Upper lobe of left lung (tissue), 6 donors: ENCODE measurements at regions not wholly inside any gene's neighbourhood (a gene's known extent, or its start where the extent isn't known, plus 50 kb on each side); places are given as distances from the start of the nearest gene placed in this dataset.

ENCODE experiments used
- ATAC-seq, 2 donors: fragments of 200-7000 bp; cut with Tn5 transposase; one replicate each; pipeline ENCODE4 v1.9.1; 2022; ENCODE audit warnings: mild to moderate bottlenecking in 2 of 2, moderate library complexity in 2 of 2; ENCODE audit not compliant: low FRiP score in 2 of 2
- DNase-seq, 2 donors: peaks; one replicate each; pipeline ENCODE4 v3.0.0-alpha.2; 2019 to 2020
- H3K27ac ChIP-seq, 4 donors: fragments of 200-600 bp; sonication (generic); one replicate each; pipeline ENCODE4 v1.5.1; 2016 to 2019
- H3K27me3 ChIP-seq, 4 donors: fragments of 200-600 bp; sonication (generic); one replicate each; pipeline ENCODE4 v1.5.1; 2017 to 2019
- H3K36me3 ChIP-seq, 4 donors: fragments of 200-600 bp; sonication (generic); one replicate each; pipeline ENCODE4 v1.5.1; 2016 to 2019
- H3K4me1 ChIP-seq, 4 donors: fragments of 200-600 bp; sonication (generic); one replicate each; pipeline ENCODE4 v1.5.1; 2018 to 2019
- H3K4me3 ChIP-seq, 4 donors: fragments of 200-600 bp; sonication (generic); one replicate each; pipeline ENCODE4 v1.5.1; 2017 to 2019; ENCODE audit warnings: mild to moderate bottlenecking in 2 of 4, moderate library complexity in 1 of 4
- H3K9me3 ChIP-seq, 4 donors: fragments of 200-600 bp; sonication (generic); one replicate each; pipeline ENCODE4 v1.5.1; 2018 to 2019
- EP300 ChIP-seq, 4 donors: sonication (generic); formaldehyde crosslinking; IDR thresholded peaks; one replicate each; pipeline ENCODE4 v1.5.1; 2017; ENCODE audit warnings: antibody characterized with exemption in 4 of 4, control low read depth in 2 of 4
- POLR2A ChIP-seq, 4 donors: fragments of 450-650 bp; IDR thresholded peaks; one replicate each; pipeline ENCODE4 v1.5.1; 2016 to 2017; ENCODE audit warnings: antibody characterized with exemption in 4 of 4, mild to moderate bottlenecking in 2 of 4
- POLR2AphosphoS5 ChIP-seq, 2 donors: sonication (generic); formaldehyde crosslinking; IDR thresholded peaks; one replicate each; pipeline ENCODE4 v1.5.1; 2017; ENCODE audit warnings: antibody characterized with exemption in 2 of 2
- WGBS, 2 donors: methylation state at CpG; one replicate each; pipeline ENCODE4 v1.1.5; 2017 to 2018; 5-methylcytosine and 5-hydroxymethylcytosine counted together
- TF ChIP-seq, protein P1 (sequence below), 6 experiments: fragments of 450-650 bp in 4 of 6; fragments of 200-600 bp in 2 of 6; sonication (generic) in 2 of 6; IDR thresholded peaks; one replicate each; pipeline ENCODE4 v1.5.1; 2016 to 2019; ENCODE audit warnings: antibody characterized with exemption in 6 of 6
- donor health status: DM: no; HTN: no; CAD: no; lungs with moderate emphysema.
- donor health status: DM: no; HTN: yes; CAD: no; lungs with severe emphysema.

DNA sequence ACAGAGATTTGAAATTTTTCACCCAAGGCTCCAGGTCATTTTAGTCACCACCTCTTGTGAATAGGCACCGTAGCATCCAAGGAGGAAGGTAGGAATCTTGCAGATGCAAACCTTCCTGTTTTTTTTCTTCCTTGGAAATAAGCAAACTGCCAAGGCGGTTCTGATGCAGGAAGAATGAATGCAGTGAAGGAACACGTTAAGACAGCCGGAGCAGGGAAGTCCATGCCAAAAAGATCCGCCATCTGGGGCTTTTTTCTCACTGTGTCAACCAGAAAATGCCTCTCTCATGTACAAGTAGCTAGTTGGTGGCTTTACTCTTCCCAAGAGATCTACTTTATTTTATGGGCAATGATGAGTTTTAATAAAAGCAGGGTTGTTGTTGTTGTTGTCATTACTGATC, 142.4 kb downstream of the ZIC5 start:
- ATAC-seq, result no peak
- 78 to 83% methylated on average over 5 of the region's 5 CpGs for WGBS, 2 donors
- no peaks in the 10 kb centered on the region for H3K4me1 ChIP-seq
- no peaks in the 10 kb centered on the region for H3K9me3 ChIP-seq
- TF ChIP-seq EP300 (IDR thresholded peaks at IDR 0.05) (no peak), POLR2A (IDR thresholded peaks at IDR 0.05) (no peak), POLR2AphosphoS5 (IDR thresholded peaks at IDR 0.05) (no peak)
- TF ChIP-seq, protein P1, sequence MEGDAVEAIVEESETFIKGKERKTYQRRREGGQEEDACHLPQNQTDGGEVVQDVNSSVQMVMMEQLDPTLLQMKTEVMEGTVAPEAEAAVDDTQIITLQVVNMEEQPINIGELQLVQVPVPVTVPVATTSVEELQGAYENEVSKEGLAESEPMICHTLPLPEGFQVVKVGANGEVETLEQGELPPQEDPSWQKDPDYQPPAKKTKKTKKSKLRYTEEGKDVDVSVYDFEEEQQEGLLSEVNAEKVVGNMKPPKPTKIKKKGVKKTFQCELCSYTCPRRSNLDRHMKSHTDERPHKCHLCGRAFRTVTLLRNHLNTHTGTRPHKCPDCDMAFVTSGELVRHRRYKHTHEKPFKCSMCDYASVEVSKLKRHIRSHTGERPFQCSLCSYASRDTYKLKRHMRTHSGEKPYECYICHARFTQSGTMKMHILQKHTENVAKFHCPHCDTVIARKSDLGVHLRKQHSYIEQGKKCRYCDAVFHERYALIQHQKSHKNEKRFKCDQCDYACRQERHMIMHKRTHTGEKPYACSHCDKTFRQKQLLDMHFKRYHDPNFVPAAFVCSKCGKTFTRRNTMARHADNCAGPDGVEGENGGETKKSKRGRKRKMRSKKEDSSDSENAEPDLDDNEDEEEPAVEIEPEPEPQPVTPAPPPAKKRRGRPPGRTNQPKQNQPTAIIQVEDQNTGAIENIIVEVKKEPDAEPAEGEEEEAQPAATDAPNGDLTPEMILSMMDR (IDR thresholded peaks at IDR 0.05), result no peak
- H3K27ac ChIP-seq, result no peak overlapping the region
- no peak overlapping the region for H3K4me3 ChIP-seq
- no peaks in the 10 kb centered on the region for H3K36me3 ChIP-seq
- no peaks in the 10 kb centered on the region for H3K27me3 ChIP-seq
- no peak for DNase-seq

DNA sequence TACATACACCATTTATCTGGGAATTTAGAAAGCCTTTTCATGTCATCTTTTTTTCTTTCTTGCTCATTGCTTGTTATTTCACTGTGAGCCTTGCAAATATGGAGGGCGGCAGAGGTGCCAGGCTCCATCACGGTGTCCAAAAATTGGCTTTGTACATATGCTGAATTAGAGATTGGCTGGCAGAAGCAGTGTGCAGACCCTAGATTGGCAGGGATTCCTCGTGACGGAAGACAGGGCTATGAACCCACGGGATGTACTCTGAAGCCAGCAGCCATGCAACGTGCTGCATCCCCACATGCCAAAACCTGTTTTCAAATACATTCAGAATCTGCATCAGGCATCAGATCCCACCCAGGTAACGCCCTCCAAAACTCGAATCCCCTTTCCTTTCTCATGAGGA, 142.8 kb downstream of the ZIC5 start:
- Histone ChIP-seq H3K4me1 (no peaks in the 10 kb centered on the region), H3K4me3 (no peak overlapping the region), H3K9me3 (peaks cover 0 to 1% (median 0%) of the 10 kb centered on the region in 4 donors), H3K27ac (no peak overlapping the region), H3K36me3 (no peaks in the 10 kb centered on the region), H3K27me3 (no peaks in the 10 kb centered on the region)
- TF ChIP-seq, protein P1 (IDR thresholded peaks at IDR 0.05), result no peak
- TF ChIP-seq POLR2A (IDR thresholded peaks at IDR 0.05) (no peak), EP300 (IDR thresholded peaks at IDR 0.05) (no peak), POLR2AphosphoS5 (IDR thresholded peaks at IDR 0.05) (no peak)
- DNase-seq (no peak), ATAC-seq (no peak)
- WGBS, 2 donors, result 90 to 98% methylated on average over 5 to 8 of the region's 8 CpGs

DNA sequence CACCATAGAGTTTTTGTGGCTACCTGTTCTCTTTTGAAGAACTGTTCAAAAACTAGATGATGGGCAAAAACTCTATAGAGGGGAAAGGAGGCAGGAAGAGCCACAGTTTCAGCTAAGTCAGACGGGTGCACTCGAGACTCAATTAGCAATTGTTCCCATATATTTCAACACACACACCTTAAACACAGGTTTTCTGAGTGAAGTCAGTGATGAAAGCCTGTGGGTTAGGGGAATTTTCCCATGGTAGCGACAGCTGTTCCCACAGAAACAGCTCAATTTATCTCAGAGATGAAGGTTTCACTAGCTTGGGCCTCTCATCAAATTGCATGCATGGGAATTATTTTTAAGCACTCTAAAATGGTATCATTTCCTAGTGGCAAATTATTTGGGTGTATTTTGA, 143.4 kb downstream of the ZIC5 start:
- ATAC-seq, result no peak
- no peak overlapping the region for H3K4me3 ChIP-seq
- peaks cover 0 to 7% (median 0%) of the 10 kb centered on the region in 4 donors for H3K9me3 ChIP-seq
- 90 to 91% methylated on average over 3 of the region's 3 CpGs for WGBS, 2 donors
- DNase-seq, result no peak
- H3K36me3 ChIP-seq, result no peaks in the 10 kb centered on the region
- H3K4me1 ChIP-seq, result no peaks in the 10 kb centered on the region
- TF ChIP-seq POLR2AphosphoS5 (IDR thresholded peaks at IDR 0.05), result no peak
- TF ChIP-seq, protein P1 (IDR thresholded peaks at IDR 0.05), result no peak
- TF ChIP-seq EP300 (IDR thresholded peaks at IDR 0.05), result no peak
- no peak for TF ChIP-seq POLR2A (IDR thresholded peaks at IDR 0.05)
- H3K27ac ChIP-seq, result no peak overlapping the region
- H3K27me3 ChIP-seq, result no peaks in the 10 kb centered on the region

DNA sequence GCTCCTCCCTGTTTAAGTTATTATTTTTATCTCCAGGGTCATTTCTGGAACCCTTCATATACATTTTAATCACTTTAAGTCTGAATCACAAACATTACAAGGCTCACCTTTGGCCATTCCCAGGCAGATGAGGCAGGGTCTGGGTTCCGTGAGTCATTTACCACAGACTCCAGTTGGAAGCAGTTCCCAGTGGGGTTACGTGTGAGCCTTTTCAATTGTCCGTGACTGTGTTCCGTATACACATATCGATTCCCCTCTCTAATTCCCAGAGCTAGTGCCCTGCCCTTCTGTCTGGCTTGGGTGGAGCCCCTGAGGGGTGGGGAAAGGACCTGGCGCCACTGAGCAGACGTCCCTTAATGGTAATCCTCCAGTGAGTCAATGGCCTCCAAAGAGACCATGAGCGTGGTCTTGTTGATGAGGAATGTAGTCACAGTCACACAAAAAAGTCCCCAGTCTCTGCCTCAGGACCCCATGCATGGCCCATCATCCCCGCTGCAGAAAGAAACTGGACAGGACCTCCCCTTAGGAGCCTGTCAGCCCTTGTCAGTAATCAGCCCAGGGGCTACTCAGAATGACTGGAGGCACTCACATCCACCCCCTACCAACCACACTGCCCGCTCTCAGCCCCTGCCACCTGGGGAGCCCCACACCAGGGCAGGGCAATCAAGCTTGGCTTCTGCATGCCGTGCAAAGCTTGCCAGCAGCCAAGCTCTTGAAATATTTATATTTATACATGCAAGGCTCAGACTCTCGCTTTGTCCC, 144.4 kb downstream of the ZIC5 start:
- Histone ChIP-seq H3K27ac (no peak overlapping the region), H3K9me3 (peaks cover 0 to 7% (median 0%) of the 10 kb centered on the region in 4 donors), H3K27me3 (no peaks in the 10 kb centered on the region), H3K36me3 (no peaks in the 10 kb centered on the region), H3K4me3 (no peak overlapping the region), H3K4me1 (no peaks in the 10 kb centered on the region)
- DNase-seq (no peak), ATAC-seq (no peak)
- WGBS, 2 donors, result 89 to 95% methylated on average over 12 of the region's 12 CpGs
- TF ChIP-seq POLR2A (IDR thresholded peaks at IDR 0.05), result no peak
- TF ChIP-seq, protein P1 (IDR thresholded peaks at IDR 0.05), result no peak
- TF ChIP-seq EP300 (IDR thresholded peaks at IDR 0.05), result no peak

DNA sequence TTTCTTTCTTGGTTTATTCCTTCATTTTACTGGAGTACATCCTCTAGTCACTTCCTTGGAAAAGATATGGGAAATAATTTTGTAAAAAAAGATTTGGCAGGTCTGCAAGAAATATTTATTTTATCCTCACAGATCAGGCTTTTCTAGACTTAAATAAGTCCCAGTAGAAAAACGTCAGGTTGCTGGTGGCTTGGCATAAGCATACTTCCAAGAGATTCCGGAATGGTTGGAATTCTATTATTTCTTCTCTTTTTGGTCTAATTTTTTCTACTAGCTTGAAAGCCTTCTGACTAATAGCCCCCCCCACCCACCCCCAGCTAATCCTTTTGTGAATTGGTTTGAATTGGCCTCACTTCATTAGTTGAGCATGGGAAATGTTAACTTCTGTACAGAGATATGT, 147.6 kb downstream of the ZIC5 start:
- WGBS, 2 donors, result 81 to 83% methylated on average over 2 of the region's 2 CpGs
- TF ChIP-seq, protein P1 (IDR thresholded peaks at IDR 0.05), result no peak
- TF ChIP-seq POLR2A (IDR thresholded peaks at IDR 0.05), result no peak
- TF ChIP-seq EP300 (IDR thresholded peaks at IDR 0.05), result no peak
- no peak for TF ChIP-seq POLR2AphosphoS5 (IDR thresholded peaks at IDR 0.05)

More for the DNA sequence above, 147.6 kb downstream of the ZIC5 start:
- H3K36me3 ChIP-seq, result no peaks in the 10 kb centered on the region
- H3K9me3 ChIP-seq, result peaks cover 0 to 7% (median 0%) of the 10 kb centered on the region in 4 donors
- H3K27me3 ChIP-seq, result no peaks in the 10 kb centered on the region
- no peak overlapping the region for H3K27ac ChIP-seq
- DNase-seq, result no peak
- no peaks in the 10 kb centered on the region for H3K4me1 ChIP-seq
- ATAC-seq, result no peak
- no peak overlapping the region for H3K4me3 ChIP-seq
